ENCODE measurements at regions not wholly inside any gene's neighbourhood (a gene's known extent, or its start where the extent isn't known, plus 50 kb on each side); places are given as distances from the start of the nearest gene placed in this dataset.

DNA sequence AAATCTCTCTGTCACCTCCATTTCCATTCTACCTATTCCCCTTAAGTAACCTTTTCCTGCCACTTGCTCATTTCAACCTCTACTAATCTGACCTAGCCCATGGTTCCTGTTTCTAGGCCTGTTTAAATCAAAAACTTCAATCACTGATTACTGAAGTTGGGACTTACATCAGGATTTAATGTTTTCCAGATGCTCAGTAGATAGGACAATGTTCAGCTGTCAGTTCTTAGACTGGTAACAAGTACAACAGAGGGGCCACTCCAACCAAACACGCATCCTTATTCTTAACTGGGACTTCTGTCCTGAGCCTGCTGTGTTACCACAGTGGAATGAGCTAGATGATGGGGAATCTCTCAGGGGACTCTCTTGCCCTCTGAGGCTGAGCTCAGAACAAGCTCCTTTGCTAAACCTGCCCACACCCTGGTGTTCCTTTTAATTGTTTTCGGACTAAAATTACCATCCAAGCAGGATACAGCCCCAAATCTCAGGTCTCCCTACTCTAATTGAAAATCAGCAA, 974.6 kb downstream of the TTLL7 start:
- TF ChIP-seq GATA2 (IDR thresholded peaks at IDR 0.05; ENCODE audit: low read depth, low read length) (no peak), GATA3 (IDR thresholded peaks at IDR 0.05; ENCODE audit: low read depth, low read length) (no peak)
